HG02623 (cell line): ENCODE measurements at regions not wholly inside any gene's neighbourhood (a gene's known extent, or its start where the extent isn't known, plus 50 kb on each side); places are given as distances from the start of the nearest gene placed in this dataset.

ENCODE experiments used
- ATAC-seq: cut with Tn5 transposase; IDR thresholded peaks from one replicate; pipeline ENCODE4 v1.9.1; 2021; ENCODE audit warnings: moderate library complexity; ENCODE audit not compliant: unreplicated experiment

DNA sequence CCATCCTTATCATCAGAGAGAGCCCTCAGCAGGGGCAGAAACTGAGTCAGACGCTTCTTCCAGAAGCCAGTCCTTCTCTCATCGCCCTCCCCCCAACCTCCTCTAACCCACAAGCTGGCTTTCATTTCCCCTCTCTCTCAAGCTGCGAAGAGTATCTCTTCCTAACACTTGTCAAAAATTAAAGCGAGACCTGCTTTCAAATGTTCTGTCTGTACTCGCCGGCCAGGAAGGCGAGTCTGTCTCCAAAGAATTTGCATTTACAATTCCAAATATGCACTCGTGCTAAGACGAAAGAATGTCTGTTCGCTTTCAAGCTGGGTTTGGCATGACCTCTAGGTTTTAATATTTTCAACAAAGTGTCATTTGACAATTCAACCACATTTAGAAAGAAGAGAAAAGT, 140.4 kb downstream of the RGS9 start:
- no peak for ATAC-seq
